ENCODE measurements at regions not wholly inside any gene's neighbourhood (a gene's known extent, or its start where the extent isn't known, plus 50 kb on each side); places are given as distances from the start of the nearest gene placed in this dataset.
A peak's percentile ranks its signal among the peaks of the same experiment; 100 is the strongest.
"Not testable (repeated sequence)": the region's sequence is repeated elsewhere in the genome, so short reads cannot be mapped to it uniquely, and the experiment has no call there.

DNA sequence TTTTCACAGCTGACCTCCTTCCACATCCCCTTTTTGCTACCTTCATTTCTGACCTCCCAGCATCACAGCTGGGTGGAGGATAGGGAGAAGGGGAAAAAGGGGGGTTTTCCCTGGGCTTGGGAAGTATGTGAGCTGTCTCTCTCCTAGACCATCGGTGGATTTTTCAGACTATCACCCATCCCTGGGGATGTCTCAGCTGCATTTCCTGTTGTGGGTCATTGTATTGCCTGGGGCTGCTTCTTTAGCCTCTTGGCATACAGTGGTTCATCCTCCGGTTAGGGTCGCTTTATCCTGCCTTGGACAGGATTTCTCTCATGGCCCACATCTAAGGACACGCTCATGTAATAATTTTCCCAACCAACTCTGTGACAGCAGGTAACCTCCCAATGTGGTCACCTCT lies 142.5 kb upstream of the ARG1 start:
- DNase-seq: no peak

GRCh38 chr6:131431718-131432117 lies 141.3 kb upstream of the ARG1 start:
- DNase-seq: no peak

GRCh38 chr6:131433927-131434326 lies 139.1 kb upstream of the ARG1 start:
- DNase-seq: no peak

DNA sequence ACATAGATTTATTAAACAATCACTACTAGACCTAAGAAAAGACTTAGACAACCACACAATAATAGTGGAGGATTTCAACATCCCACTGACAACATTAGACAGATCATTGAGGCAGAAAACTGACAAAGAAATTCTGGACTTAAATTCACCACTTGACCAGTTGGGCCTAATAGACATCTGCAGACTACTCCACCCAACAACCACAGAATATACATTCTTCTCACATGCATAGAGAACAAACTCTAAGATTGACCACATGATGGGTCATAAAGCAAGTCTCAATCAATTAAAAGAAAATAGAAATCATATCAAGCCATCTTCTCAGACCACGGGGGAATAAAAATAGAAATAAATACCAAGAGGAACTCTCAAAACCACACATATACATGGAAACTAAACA lies 136.7 kb upstream of the ARG1 start:
- DNase-seq: no peak

GRCh38 chr6:131443014-131443413 lies 130.0 kb upstream of the ARG1 start:
- DNase-seq: no peak

DNA sequence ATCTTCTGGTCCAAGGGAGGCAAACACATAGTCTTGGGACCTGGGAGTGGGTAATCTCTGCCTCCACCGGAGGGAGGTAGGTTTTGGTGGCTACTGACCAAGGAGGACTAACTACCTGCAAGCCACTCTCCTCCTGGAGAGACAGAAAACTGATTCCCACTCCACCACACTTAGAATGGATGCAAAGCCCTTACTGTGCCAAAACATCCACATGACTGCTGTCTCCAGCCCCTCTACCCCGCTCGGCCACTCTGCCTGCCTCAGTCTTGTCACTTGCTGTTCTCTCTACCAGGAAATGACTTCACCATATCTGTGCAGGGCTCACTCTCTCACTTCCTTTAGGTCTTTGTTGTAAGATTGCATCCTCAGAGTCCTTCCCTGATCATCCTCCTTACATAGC lies 129.5 kb upstream of the ARG1 start:
- DNase-seq: peak; percentile 7

- not testable (repeated sequence) for DNase-seq
Observed at GRCh38 chr6:131445356-131445755, 127.7 kb upstream of the ARG1 start.

GRCh38 chr6:131450861-131451260 lies 122.2 kb upstream of the ARG1 start:
- no peak for DNase-seq

DNA sequence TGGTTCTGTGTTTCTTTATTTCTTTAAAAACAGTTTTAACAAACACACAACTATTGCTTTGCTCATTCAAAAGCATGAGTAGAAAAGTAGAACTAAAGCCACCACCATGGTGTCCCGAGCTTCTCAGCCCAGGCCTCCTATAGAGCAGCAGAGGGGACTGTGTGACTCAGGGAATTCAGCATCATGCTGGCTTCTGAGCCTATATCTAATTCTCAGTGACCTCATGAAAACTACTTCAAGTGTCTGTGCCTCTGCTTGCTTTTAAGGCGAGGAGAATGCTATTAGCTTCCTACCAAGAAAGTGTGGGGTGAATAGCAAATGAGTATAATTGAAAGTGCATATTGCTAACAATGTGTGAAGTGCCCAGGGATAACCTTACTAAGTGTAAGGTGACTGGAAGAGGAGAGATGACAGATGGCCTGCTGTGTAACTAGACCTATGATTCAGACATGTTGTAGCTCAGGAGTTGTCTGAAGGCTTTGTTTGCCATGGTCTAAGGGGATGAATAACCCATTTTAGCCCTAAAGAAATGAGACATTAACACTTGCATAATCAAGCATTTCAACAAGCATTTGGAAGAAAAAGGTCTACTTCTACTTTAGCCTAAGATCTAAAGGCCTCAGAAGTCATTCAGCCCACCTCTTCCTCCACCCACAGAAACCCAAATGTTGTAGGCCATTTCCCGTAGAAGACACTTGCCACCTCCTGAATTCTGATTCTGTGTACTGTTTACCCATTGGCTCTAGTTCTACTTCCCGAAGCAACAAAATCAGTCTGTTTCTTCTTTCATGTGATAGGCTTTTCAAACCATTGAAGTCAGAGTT lies 121.5 kb upstream of the ARG1 start:
- no peak for DNase-seq

- no peak for DNase-seq
Observed at GRCh38 chr6:131453803-131454202, 119.2 kb upstream of the ARG1 start.

DNA sequence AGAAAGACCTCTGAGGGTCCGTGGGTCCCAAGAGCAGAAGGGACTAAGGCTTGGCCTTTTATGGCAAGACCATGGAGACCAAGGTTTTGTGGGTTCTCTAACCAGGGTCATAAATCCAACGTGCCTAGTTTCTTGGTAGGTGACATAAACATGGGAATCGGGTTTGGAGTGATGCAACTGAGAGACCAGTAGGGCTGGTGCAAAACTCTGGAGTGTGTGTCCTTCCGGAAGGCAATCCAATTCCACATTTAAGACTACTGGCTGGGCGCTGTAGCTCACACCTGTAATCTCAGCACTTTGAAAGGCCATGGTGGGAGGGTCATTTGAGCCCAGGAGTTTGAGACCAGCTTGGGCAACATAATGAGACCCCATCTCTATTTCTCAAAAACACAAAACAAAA lies 116.5 kb upstream of the ARG1 start:
- no peak for DNase-seq

DNA sequence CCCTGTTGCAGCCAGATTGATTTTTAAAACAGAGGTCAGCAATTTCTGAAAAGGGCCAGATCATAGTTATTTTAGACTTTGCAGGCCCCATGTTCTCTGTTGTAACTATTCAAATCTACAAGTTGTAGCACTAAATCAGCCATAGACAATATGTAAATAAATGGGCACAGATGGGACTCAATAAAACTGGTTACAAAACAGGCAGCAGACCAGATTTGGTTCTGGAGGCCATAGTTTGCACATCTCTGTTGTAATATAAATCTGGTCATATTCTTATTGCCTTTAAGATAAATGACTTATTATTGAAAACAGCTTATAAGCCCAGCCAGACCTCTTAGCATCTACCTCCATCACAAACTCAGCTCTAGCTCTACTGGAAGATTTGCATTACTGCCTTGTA lies 114.0 kb upstream of the ARG1 start:
- no peak for DNase-seq

DNA sequence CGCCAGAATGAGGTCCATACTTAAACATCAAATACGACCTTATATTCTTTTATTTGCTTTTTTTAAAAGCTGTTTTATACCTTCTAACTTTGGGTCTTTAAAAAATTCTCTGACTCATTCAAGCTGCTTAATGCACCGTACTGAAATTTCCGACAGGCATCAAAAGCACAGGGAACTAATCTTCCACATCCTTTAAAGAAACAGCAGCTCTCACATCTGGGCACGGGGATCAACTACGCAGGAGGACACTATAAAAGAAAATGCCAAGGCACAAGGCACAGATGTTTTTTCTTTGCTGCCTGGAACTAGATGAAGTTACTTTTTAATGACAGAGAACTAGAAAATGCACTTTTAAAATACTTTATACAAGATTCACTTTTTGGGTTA lies 112.4 kb upstream of the ARG1 start:
- no peak for DNase-seq

- no peak for DNase-seq
Observed at GRCh38 chr6:131469130-131469529, 103.9 kb upstream of the ARG1 start.

GRCh38 chr6:131470534-131470933 lies 102.5 kb upstream of the ARG1 start:
- DNase-seq: no peak

DNA sequence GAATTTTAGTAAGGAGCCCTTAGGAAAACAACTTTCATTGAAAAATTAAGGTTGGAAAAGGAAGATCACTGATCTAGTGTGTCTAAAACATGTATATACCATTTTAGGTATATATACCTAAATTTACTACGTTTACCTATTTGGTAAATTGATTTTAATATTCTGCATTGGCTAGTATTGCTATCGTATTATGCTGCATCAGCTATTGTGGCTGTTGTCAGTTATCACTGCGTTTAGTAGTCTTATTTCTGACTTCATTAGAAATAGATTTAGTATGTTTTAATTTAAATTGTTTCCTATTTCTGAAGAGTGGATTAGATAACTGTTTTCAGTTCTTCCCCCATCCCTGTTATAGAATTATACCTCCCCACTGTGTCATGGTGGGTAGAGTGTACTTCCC lies 101.7 kb upstream of the ARG1 start:
- DNase-seq: no peak

GRCh38 chr6:131473303-131473702 lies 99.7 kb upstream of the ARG1 start:
- DNase-seq: not testable (repeated sequence)

DNA sequence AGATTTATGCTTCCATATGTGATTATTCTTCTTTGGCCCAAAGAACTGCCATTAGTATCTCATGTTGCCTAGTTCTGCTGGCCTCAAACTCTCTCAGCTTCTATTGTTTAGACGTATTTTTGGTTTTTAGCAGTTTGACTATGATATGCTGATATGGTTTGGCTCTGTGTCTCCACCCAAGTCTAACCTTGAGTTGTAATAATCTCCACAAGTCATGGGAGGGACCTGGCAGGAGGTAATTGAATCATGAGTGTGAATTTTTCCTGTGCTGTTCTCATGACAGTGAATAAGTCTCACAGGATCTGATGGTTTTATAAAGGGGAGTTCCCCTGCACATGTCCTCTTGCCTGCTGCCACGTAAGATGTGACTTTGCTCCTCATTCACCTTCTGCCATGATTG lies 96.7 kb upstream of the ARG1 start:
- DNase-seq: no peak

DNA sequence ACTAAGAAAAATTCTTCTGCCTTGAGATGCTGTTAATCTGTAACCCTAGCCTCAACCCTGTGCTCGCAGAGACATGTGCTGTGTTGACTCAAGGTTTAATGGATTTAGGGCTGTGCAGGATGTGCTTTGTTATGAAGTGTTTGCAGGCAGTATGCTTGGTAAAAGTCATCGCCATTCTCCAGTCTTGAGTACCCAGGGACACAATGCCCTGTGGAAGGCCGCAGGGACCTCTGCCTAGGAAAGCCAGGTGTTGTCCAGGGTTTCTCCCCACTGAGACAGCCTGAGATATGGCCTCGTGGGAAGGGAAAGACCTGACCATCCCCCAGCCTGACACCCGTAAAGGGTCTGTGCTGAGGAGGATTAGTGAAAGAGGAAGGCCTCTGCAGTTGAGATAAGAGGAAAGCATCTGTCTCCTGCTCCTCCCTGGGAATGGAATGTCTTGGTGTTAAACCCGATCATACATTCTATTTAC lies 94.2 kb upstream of the ARG1 start:
- DNase-seq: not testable (repeated sequence)

DNA sequence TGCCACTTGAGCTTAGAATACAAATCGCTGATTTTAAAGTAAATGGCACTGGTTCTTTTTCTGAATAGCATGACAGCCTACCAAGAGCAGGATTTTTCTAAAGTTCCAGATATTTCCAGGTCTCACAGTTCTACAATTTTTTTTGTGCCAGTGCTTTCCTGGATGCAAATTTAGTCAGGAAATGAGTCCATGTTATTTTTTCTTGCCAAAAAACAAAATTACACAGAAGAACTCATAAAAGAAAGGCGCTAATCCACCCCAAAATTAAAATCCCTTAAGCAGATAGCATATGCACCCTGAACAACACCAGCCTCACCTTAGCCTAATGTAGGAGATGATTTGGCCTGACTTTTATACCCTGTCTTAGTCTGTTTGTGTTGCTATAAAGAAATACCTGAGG lies 86.4 kb upstream of the ARG1 start:
- no peak for DNase-seq

GRCh38 chr6:131488780-131489179 lies 84.2 kb upstream of the ARG1 start:
- no peak for DNase-seq

- no peak for DNase-seq
Observed at GRCh38 chr6:131490441-131490840, 82.6 kb upstream of the ARG1 start.

- DNase-seq: no peak
Observed at GRCh38 chr6:131492932-131493573, 80.0 kb upstream of the ARG1 start.

DNA sequence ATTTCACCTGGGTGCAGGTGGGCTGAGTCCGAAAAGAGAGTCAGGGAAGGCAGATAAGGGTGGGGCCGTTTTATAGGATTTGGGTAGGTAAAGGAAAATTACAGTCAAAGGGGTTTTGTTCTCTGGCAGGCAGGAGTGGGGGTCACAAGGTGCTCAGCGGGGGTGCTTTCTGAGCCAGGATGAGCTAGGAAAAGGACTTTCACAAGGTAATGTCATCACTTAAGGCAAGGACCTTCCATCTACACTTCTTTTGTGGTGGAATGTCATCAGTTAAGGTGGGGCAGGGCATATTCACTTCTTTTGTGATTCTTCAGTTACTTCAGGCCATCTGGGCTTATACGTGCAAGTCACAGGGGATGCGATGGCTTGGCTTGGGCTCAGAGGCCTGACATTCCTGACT lies 68.6 kb upstream of the ARG1 start:
- DNase-seq: not testable (repeated sequence)

- no peak for DNase-seq
Observed at GRCh38 chr6:131510094-131510493, 62.9 kb upstream of the ARG1 start.
